AG20443 (cell line): ENCODE measurements at regions not wholly inside any gene's neighbourhood (a gene's known extent, or its start where the extent isn't known, plus 50 kb on each side); places are given as distances from the start of the nearest gene placed in this dataset.
"Not testable (repeated sequence)": the region's sequence is repeated elsewhere in the genome, so short reads cannot be mapped to it uniquely, and the experiment has no call there.

Experiments used
- DNase-seq: peaks from one replicate; pipeline ENCODE4 v3.0.0; 2012; ENCODE audit warnings: low spot score, mixed read lengths

DNA sequence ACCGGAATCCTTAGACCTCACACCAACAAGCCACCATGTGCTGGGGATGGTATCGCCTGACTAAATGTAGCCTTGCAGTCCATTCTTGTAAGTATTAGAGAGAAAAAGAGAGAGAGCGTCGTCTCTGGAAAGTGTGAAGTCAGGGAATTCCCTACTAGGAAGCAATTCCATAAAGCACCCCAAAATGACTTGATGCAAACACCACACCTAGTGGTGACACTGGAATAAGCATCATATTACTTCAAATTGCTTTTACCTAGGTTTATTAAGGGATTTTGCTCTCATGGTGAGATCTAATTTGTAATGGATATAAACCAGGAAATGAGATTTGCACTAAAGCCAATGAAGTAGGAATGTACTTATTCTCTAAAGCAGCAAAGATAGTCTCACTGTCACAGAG, 111.4 kb upstream of the METTL9 start:
- DNase-seq: not testable (repeated sequence)

DNA sequence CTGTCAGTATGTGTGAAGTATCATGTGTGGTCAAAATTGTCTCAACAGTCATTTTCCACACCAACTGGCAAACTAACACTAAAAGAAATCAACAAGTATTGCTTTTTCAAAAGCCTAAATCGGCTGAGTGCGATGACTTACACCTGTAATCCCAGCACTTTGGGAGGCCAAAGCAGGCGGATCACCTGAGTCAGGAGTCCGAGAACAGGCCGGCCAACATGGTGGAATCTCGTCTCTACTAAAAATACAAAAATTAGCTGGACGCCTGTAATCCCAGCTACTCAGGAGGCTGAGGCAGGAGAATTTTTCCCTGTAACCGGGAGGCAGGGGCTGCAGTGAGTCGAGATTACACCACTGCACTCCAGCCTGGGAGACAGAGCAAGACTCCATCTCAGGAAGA, 100.3 kb upstream of the METTL9 start:
- not testable (repeated sequence) for DNase-seq

DNA sequence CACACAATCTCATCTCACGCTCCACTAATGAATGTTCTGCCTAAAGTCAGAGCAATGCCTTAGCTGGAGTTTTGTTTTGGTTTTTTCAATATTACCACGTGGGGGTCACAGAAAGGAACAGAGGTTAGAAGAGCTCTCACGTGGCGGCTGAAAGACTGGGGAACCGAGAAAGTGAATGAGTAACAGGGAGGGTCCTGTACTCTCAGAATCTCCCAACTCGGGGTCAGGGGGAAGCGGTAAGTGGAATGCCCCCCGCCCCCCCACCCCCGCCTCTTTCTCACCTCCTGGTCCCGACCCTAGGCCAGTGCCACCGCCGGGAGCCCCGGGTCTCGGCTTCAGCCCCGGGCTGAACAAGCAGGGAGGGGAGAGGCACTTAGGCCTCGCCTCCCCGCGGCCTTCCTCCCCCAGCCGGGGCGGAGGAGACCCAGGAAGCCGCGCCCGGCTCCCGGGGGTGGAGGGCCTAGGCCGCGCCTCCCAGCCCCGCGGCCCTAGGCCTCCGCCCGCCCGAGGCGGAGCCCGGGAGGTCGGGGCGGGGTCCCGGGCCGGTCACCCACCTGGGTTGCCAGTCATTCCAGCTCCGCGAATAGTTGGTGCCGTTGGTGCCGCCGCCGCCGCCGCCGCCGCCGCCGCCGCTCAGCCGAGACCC, 98.0 kb upstream of the METTL9 start:
- not testable (repeated sequence) for DNase-seq

DNA sequence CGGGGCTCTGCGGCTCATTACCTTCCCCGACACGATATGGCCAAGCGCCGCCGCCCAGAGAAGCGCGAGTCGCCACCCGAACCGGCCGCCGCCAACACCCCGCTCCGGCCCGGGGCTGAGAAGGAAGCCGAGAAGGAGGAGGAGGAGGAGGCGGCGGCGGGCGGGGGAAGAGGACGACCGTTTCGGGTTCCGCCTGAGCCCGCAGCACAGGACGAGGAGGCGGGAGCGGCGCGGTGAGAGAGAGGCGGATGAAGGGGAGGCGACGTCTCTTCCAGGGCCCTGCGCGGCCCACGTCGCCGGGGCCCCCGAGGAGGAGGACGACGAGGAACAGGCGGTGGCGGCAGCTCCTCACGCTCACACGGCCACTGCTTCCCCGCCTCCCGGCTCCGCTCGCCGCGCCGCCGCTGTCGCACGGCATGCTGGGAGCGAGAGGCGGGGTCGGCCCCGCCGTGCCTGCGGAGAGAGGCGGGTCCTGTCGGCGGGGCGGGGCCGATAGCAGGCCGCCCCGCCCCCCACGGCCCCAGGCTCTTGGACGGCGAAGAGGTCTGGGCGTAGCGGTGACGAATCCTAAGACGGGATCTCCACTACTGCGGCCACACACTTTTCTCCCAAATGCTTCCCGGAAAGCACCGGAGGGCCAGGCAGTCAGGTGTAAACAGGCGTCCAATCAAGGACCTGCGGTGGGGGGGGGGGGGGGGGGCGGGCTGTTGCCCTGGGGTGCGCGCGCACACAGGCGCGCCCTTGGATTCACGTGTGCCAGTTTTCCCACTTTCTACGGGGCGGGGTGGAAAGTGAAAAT, 97.3 kb upstream of the METTL9 start:
- peak; percentile 95 for DNase-seq

DNA sequence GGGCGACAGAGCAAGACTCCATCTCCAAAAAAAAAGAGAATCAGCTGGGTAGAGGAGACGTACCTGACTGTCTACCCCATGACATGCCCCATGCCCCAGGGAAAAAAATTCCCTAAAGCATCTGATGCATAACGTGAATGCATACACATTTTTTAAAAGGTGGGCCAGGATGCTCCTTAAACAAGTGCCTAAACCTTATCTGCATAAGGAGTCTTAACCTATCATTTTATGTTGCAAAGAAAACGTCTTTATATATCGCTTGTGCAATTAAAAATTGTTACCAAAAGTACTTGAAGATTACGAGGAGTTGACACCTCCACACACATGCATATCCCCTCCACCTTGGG, 95.8 kb upstream of the METTL9 start:
- DNase-seq: not testable (repeated sequence)

DNA sequence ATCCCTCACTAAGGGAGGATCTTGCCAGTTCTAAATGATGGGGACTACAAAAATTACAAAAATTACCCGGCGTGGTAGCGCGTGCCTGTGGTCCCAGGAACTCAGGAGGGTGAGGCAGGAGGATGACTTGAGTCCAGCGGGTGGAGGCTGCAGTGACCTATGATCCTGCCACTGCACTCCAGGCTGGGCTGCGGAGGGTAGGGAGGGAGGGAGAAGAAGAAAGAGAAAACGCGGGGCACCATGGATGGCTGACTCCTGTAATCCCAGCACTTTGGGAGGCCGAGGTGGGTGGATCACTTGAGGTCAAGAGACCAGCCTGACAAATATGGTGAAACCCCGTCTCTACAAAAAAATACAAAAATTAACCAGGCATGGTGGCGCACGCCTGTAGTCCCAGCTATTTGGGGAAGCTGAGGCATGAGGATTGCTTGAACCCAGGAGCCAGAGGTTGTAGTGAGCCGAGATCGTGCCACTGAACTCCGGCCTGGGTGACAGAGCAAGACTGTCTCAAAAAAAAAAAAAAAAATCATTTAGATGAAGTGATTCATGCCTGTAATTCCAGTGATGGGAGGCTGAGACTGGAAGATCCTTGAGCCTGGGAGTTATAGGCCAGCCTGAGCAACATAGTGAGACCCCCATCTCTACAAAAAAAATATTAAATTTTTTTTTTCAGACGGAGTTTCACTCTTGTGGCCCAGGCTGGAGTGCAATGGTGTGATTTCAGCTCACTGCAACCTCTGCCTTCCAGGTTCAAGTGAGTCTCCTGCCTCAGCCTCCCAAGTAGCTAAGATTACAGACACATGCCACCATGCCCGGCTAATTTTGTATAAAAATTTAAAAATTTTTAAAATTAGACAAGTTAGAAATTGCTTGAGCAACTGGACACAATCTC, 95.2 kb upstream of the METTL9 start:
- DNase-seq: not testable (repeated sequence)

DNA sequence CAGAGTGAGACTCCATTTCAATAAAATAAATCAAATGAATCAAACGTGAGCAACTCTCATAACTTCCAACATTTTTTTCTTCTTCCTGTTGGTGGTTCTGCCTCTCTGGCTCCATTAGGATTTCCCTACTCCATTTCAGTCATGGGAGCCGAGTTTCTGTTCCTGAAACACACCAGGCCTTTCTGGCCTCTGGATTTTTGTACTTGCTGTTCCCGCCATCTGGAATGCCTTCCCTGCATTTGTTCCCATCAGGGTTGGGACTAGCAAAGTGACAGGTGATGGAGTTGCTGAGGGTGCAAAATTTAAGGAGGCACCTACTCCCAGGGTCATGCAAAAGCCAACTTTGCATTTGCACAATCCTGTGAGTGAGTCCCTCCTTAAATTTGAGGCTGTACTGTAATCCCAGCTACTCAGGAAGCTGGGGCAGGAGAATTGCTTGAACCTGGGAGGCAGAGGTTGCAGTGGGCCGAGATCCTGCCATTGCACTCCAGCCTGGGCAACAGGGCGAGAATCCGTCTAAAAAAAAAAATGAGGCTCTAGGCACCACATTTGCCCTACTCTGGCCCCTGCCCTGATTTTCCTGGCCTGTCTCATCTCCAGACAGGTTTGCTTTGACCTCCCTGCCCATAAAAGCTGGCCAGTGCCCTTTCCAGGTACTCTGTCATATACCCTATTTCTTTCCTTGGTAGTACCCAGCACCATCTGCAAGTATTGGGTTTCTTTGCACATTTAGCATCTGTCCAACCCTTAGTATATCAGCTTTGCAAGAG, 93.4 kb upstream of the METTL9 start:
- DNase-seq: not testable (repeated sequence)

DNA sequence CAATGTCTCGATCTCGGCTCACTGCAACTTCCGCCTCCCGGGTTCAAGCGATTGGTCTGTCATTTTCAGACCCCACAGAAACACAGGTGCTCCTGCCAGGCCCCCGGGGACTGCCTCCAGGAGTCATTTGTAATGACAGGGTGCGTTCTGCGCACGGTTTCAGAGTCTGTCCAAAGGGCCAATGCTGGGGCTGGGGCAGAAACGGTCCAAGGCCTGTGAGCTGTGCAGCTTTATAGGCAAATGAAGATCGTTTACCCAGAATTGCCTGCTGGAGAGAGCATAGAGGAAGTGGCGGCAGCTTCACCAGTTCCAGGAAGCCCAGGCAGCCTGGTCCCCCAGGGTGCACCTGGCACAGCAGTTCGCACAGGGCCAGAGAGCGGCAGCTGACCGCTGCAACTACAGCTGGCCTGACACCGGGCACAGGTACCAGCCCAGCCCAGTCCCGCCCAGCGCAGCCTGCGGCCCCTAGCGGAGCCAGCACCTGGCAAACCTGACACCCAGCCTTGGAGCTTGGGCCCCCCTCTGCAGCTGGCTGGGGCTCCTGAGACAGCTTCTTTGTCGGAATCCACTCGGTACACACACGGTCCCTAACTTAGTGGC, 92.4 kb upstream of the METTL9 start:
- not testable (repeated sequence) for DNase-seq

DNA sequence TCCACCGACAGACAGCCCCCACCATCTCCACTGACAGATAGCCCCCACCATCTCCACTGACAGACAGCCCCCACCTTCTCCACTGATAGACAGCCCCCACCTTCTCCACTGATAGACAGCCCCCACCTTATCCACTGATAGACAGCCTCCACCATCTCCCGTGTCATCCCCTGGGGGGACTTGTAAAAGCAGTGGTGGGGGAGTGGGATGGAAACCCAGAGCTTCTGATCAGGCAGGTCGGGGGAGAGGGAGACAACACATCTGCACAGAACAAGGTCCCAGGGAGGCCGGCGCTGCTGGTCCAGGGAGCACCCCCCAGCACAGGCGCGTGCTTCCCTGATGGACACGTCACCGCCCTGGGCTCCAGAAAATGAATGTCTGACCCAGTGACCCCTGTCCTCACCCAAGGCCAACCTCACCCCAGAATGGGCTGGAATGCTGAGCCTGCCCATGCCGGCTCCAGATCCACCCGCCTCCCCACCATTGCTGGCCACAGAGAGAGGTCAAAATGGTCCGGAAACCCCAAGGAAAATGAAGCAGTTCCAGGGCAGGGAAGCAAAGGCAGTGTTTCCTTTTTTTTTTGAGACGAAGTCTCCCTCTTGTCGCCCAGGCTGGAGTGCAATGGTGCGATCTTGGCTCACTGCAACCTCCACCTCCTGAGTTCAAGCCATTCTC, 91.6 kb upstream of the METTL9 start:
- not testable (repeated sequence) for DNase-seq

DNA sequence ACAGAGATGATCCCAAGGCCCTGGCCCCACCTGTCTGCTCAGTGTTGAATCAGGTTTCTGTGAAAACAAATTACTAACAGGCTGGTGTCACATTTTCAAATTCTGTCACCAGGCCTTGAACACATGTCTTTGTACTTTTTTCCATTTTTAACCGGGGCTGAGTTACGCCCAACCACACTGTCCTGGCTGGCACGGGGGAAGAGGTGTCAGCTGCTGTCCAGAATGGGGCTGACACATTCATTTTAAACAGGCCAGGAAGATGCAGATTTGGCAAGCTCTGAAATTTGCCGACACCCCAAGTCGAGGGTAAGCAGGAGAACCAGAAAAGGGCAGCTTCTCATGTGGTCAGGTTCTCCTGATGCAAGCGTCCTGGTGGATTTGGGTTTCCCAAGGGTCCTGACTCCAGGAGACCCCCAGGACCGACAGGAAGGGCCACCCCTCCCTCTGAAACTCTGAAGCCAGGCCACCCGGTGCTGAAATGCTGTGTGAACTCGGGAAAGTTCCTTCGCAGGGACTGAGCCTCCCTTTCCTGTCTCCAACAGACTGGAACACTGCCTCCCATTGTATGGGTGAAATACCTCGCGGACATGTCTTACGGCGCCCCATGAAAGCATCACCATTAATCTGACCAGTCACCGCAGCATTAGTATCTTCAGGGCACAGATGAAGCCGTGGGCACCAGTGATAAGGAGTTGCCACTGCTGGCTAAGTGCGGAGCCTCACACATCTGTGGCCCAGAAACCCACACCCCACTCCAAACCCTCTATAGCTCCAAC, 90.5 kb upstream of the METTL9 start:
- DNase-seq: not testable (repeated sequence)

DNA sequence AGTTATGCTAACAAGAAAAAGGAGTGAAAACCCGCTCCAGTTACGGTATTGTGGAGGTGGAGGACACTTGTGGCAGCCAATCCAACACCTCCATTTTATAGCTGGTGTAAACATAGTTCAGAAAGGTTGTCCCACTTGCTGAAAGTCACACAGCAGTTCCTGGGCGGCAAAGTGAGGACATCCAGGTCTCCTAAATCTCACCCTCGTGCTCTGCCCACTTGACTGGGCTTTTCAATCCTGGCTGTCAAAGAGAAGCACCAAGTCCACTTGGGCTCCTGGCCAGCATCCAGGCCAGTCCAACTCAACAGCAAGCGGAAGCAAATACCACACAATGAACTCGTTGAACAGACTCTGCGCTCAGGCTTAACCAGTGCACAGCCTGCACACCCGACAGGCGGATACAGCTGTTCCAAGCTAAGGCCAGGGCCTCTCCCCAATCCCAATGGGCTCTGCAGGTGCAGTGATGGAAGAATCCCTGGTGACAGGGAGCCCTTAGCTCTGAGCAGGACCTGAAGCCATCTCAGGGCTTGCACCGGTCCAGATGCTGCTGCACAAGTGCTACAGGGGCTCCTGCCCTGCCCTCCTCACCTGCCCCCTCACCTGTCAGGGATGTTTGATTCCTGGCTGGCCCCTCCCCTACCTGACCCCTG, 89.8 kb upstream of the METTL9 start:
- not testable (repeated sequence) for DNase-seq

DNA sequence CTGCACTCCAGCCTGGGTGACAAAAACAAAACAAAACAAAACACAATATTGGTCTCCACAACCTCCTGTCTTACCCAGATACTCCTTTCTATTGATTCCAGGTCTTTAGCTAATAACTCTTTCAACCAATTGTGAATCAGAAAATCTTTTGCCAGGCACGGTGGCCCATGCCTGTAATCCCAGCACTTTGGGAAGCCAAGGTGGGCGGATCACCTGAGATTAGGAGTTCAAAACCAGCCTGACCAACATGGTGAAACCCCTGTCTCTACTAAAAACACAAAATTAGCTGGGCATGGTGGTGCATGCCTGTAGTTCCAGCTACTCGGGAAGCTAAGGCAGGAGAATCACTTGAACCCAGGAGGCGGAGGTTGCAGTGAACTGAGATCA, 88.5 kb upstream of the METTL9 start:
- not testable (repeated sequence) for DNase-seq

DNA sequence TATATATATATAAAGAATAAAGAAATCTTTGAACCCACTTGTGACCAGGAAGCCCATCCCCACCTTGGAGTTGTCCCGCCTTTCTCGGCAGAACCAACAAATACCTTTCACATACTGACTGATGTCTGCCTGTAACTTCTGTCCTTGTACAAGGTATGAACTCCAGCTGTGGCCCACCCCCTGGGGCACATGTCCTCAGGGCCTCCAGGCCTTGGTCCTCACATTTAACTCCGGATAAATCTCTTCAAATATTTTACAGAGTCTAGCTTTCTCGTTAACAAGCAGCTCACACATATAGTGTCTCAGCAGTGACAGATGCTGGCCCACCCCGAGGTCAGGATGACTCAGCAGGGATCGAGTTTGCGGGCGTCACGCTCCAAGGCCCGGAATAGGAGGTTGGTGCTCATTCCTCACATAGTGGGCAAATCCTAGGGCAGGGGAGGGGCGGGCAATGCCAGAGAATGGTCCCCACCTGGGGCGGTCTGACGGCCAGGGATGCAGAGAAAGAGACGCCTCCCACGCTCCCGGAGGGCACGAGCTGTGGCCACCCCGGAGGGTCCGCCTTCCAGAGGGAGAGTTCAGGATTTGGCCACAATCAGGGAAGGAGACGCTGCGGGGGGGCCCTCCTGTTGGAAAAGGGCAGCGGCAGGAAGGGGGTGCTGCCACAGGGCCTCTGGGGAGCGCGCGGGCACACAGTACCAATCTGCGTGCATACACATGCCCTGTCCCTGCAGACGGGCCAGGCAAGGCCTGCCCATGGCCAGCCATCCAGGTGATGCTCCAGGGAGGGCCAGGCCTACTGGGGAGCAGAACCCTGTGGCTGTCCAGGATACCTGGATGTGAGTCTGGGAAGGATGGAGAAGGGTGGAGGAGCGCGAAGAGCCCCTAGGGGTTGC, 87.8 kb upstream of the METTL9 start:
- DNase-seq: peak; percentile 14

DNA sequence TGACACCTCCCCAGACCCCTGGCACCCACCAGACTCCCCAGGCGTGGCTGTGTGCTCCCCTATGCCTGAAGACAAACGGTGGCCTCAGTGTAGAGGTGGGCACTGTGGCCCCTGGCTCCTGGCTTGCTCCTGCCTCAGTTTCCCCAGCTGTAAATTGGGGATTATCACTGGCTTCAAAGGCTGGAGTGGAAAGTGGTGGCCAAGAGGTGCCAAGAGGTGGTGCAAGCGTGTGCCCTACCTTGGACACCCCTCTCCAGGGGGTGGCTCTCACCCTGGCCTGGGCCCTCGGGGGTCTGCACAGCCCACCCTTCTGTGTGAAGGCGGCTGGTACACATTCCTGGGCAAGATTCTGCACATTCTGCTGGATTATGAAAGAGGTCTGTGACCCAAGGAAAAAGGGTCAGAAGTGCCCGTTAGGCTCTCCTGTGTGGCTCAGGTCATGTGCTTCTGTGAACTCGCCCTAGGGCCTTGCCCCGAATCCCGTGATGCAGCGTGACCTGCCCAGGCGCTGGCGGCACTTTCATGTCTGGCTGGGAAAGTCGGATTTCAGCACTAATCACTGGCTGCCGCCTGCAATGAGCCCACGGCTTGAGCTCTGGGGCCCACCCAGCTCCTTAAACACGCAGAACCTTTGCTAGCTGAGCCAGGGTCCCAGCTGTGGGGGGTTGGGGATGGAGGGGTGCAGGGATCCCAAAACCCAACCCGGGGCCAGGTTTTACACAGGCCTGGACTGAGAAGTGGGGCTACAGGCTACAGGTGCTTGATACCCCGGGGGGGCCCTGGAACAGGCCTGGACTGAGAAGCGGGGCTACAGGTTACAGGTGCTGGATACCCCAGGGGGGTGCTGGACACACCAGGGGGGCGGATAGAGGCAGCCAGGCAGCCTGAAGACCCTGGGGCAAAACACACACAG, 86.8 kb upstream of the METTL9 start:
- DNase-seq: not testable (repeated sequence)

DNA sequence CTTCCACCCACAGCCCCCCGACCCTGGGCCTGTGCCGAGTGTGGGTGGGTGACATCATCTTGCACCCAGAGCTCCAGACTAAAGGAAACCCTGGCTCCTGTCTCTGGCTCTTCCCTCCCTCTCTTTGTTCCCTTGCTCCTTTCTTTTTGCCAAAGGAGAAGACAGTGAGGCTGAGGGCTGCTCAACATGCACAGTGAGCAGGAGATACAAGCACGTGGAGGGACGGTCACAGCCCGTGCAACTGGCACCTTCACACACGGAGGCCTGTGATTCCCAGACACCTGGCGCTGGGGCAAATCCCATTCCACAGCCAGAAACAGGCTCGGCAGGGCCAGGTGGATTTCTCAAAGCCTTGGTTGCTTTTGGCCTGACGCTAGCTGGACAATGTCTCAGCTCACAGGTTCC, 86.0 kb upstream of the METTL9 start:
- DNase-seq: not testable (repeated sequence)

DNA sequence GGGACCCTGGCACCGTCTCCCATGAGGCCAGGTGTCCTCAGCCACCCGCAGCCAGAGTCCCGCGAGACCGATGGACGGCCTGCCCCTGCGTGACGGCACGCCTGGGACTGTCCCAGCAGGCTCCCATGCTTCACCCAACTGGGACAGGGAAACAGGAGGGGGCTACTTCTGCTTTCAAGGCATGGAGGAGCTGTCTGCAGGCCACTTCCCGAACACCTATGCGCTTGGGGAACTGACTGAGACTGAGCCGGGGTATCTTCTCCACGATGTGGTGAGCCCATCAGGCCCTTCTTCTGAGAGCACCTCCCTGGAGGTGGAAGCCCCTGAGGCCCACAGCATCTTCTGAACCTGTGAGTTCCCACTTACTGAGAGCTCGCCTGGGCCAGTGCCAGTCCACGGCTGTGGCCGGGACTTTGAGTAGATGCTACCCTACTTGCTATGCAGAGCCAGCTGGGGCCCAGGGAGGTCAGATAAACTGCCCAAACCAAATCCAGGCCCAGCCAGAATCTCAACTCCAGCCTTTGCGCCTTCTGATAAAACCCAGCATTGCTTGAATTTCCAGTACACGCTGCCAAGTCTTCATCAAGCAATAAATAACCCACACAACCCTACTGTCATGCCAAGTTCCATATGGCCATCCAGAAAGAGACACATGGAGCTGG, 85.4 kb upstream of the METTL9 start:
- not testable (repeated sequence) for DNase-seq

DNA sequence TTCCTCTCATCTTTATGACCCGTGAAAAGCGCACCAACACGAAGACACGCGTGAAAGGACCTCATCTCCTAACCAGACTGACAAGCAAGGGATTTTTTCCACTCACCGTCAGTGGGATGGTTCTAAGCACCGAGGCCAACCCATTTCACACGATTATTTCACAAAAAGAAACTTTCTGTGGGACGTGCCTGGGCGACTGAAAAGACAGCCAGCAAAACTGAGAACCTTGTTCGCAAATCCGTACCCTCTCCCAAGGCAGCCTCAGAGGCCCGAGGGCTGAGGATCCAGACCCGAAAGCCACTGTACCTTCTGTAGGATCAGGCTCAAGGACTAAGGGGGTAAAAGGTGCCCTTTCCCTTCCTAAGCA, 84.9 kb upstream of the METTL9 start:
- not testable (repeated sequence) for DNase-seq
